Trophoblast cell (in vitro differentiated cells and primary cell): ENCODE measurements at regions not wholly inside any gene's neighbourhood (a gene's known extent, or its start where the extent isn't known, plus 50 kb on each side); places are given as distances from the start of the nearest gene placed in this dataset.

Source experiments
- DNase-seq, 2 donors: peaks; one replicate each; pipeline ENCODE4 v3.0.0-alpha.2; 2016
- H2AFZ ChIP-seq: 2 replicates; pipeline ENCODE4 v1.6.1; 2013; ENCODE audit warnings: low read length, moderate library complexity, mild to moderate bottlenecking; ENCODE audit not compliant: insufficient read depth, poor library complexity
- H2AK5ac ChIP-seq: 2 replicates; pipeline ENCODE4 v1.6.1; 2013; ENCODE audit warnings: mild to moderate bottlenecking, low read length
- H2BK120ac ChIP-seq: 2 replicates; pipeline ENCODE4 v1.6.1; 2013; ENCODE audit warnings: low read length, mild to moderate bottlenecking, moderate library complexity; ENCODE audit not compliant: insufficient read depth, poor library complexity
- H2BK12ac ChIP-seq: 2 replicates; pipeline ENCODE4 v1.6.1; 2013; ENCODE audit warnings: mild to moderate bottlenecking, low read length, moderate library complexity
- H2BK5ac ChIP-seq: 2 replicates; pipeline ENCODE4 v1.6.1; 2013; ENCODE audit warnings: low read length, low read depth, moderate library complexity, mild to moderate bottlenecking; ENCODE audit not compliant: poor library complexity
- H3K14ac ChIP-seq: 2 replicates; pipeline ENCODE4 v1.6.1; 2013; ENCODE audit warnings: mild to moderate bottlenecking, low read length
- H3K18ac ChIP-seq: 2 replicates; pipeline ENCODE4 v1.6.1; 2013; ENCODE audit warnings: mild to moderate bottlenecking, low read length
- H3K23ac ChIP-seq: 2 replicates; pipeline ENCODE4 v1.6.1; 2013; ENCODE audit warnings: low read length
- H3K27ac ChIP-seq: 2 replicates; pipeline ENCODE4 v1.5.1; 2013; ENCODE audit warnings: low read depth, mild to moderate bottlenecking, inconsistent platforms, low read length, moderate library complexity
- H3K27me3 ChIP-seq: 2 replicates; pipeline ENCODE4 v1.6.1; 2013; ENCODE audit warnings: inconsistent platforms, mild to moderate bottlenecking, low read length, moderate library complexity; ENCODE audit not compliant: insufficient read depth
- H3K36me3 ChIP-seq, 2 experiments: 1 replicate in 1 of 2; 2 replicates in 1 of 2; pipeline ENCODE4 v1.6.1; 2013; ENCODE audit warnings: low read length in 2 of 2, mild to moderate bottlenecking in 2 of 2, moderate library complexity in 1 of 2; ENCODE audit not compliant: insufficient read depth in 2 of 2, control insufficient read depth in 1 of 2
- H3K4ac ChIP-seq: 2 replicates; pipeline ENCODE4 v1.6.1; 2013; ENCODE audit warnings: low read depth, mild to moderate bottlenecking, low read length, moderate library complexity
- H3K4me1 ChIP-seq, 2 experiments: 1 replicate in 1 of 2; 2 replicates in 1 of 2; pipeline ENCODE4 v1.6.1; 2013; ENCODE audit warnings: low read length in 2 of 2, mild to moderate bottlenecking in 2 of 2, moderate library complexity in 1 of 2; ENCODE audit not compliant: insufficient read depth in 2 of 2, control insufficient read depth in 1 of 2
- H3K4me2 ChIP-seq: 2 replicates; pipeline ENCODE4 v1.6.1; 2013; ENCODE audit warnings: inconsistent platforms, mild to moderate bottlenecking, low read length, moderate library complexity
- H3K4me3 ChIP-seq: 2 replicates; pipeline ENCODE4 v1.5.1; 2013; ENCODE audit warnings: mild to moderate bottlenecking, low read depth, low read length, inconsistent platforms
- H3K79me1 ChIP-seq: one replicate; pipeline ENCODE4 v1.6.1; 2013; ENCODE audit warnings: low read length
- H3K79me2 ChIP-seq: 2 replicates; pipeline ENCODE4 v1.6.1; 2013; ENCODE audit warnings: low read length, mild to moderate bottlenecking; ENCODE audit not compliant: control insufficient read depth, insufficient read depth, poor library complexity
- H3K9ac ChIP-seq: 2 replicates; pipeline ENCODE4 v1.6.1; 2013; ENCODE audit warnings: mild to moderate bottlenecking, low read length
- H3K9me3 ChIP-seq: 2 replicates; pipeline ENCODE4 v1.6.1; 2013; ENCODE audit warnings: low read depth, mild to moderate bottlenecking, control low read depth, inconsistent platforms, low read length; ENCODE audit not compliant: insufficient read depth
- H4K12ac ChIP-seq: 2 replicates; pipeline ENCODE4 v1.6.1; 2013; ENCODE audit warnings: low read depth, mild to moderate bottlenecking, low read length, moderate library complexity
- H4K8ac ChIP-seq: 2 replicates; pipeline ENCODE4 v1.6.1; 2013; ENCODE audit warnings: low read depth, mild to moderate bottlenecking, low read length, moderate library complexity
- H4K91ac ChIP-seq: one replicate; pipeline ENCODE4 v1.6.1; 2013; ENCODE audit warnings: low read depth, mild to moderate bottlenecking, low read length, moderate library complexity
- WGBS: extraction: QIAGEN DNeasy Blood & Tissue Kit; methylation state at CpG from one replicate; pipeline ENCODE4 v1.1.7; 2013; ENCODE audit warnings: missing lambda C conversion rate; ENCODE audit not compliant: insufficient read length, insufficient coverage; ENCODE audit errors: extremely low coverage; 5-methylcytosine and 5-hydroxymethylcytosine counted together

DNA sequence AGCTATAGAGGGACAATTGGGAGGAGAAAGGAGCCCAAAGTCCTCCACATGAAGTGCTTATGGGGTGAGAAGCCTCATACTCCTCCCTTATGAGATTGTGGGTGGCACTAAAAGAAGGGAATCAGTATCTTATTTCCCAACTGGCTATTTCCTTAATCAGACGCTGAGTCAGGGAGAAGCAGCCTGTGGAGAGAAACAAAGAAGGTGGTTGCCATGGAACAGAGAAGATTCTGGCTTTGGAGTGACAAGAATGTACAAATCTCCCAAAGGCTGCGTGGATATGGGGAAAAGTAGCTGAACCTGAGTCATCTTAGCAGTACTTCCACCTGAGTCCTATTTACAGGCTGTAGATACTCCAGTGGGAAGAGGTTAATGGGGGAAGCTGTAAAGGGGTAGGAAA lies 115.8 kb upstream of the CWC22 start:
- no peak overlapping the region for H2BK120ac ChIP-seq
- no peaks in the 10 kb centered on the region for H3K9me3 ChIP-seq
- no peak overlapping the region for H4K12ac ChIP-seq
- no peak overlapping the region for H4K8ac ChIP-seq
- no peak overlapping the region for H3K4me3 ChIP-seq
- no peak overlapping the region for H2BK5ac ChIP-seq
- no peak overlapping the region for H3K18ac ChIP-seq
- no peaks in the 10 kb centered on the region for H3K4me1 ChIP-seq
- no peaks in the 10 kb centered on the region for H3K79me2 ChIP-seq
- H3K23ac ChIP-seq, result no peak overlapping the region
- DNase-seq, result no peak
- H3K27me3 ChIP-seq, result no peaks in the 10 kb centered on the region
- WGBS, result no CpG with 5 or more reads among the region's 2 CpGs
- H3K79me1 ChIP-seq, result no peaks in the 10 kb centered on the region
- no peak overlapping the region for H3K9ac ChIP-seq
- H2AFZ ChIP-seq, result no peak overlapping the region
- no peak overlapping the region for H3K4ac ChIP-seq
- H2BK12ac ChIP-seq, result no peak overlapping the region
- no peak overlapping the region for H4K91ac ChIP-seq
- no peak overlapping the region for H3K4me2 ChIP-seq
- no peak overlapping the region for H2AK5ac ChIP-seq
- no peaks in the 10 kb centered on the region for H3K36me3 ChIP-seq
- H3K27ac ChIP-seq, result no peak overlapping the region
- H3K14ac ChIP-seq, result no peak overlapping the region

DNA sequence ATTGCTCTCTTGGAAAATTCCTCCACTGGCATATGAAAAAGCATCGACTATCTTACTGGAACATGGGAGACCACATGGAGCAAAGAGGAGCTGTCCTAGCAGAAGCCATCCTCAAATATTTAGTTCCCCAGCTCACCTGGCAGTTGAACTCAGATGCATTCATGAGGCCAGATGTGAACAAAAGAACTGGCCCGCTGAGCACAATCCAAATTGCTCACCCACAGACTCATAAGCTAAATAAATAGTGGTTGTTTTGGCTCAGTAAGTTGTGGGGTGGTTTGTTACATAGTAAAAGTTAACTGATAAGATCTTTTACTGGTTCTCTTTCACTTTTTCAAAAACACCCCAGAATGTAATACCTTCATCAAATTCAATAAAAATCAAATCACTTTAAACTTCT lies 108.6 kb upstream of the CWC22 start:
- Histone ChIP-seq H3K4me2 (no peak overlapping the region), H3K36me3 (no peaks in the 10 kb centered on the region), H3K4me1 (no peaks in the 10 kb centered on the region), H4K91ac (no peak overlapping the region), H2BK5ac (no peak overlapping the region), H4K12ac (no peak overlapping the region), H3K23ac (no peak overlapping the region), H3K79me2 (no peaks in the 10 kb centered on the region), H2BK120ac (no peak overlapping the region), H2AFZ (no peak overlapping the region), H4K8ac (no peak overlapping the region), H3K27ac (no peak overlapping the region), H3K18ac (no peak overlapping the region), H3K9me3 (no peaks in the 10 kb centered on the region), H3K9ac (no peak overlapping the region), H3K27me3 (no peaks in the 10 kb centered on the region), H3K79me1 (no peaks in the 10 kb centered on the region), H3K4me3 (no peak overlapping the region), H3K14ac (no peak overlapping the region), H2BK12ac (no peak overlapping the region), H2AK5ac (no peak overlapping the region), H3K4ac (no peak overlapping the region)
- WGBS, result no CpG with 5 or more reads among the region's 2 CpGs
- no peak for DNase-seq

DNA sequence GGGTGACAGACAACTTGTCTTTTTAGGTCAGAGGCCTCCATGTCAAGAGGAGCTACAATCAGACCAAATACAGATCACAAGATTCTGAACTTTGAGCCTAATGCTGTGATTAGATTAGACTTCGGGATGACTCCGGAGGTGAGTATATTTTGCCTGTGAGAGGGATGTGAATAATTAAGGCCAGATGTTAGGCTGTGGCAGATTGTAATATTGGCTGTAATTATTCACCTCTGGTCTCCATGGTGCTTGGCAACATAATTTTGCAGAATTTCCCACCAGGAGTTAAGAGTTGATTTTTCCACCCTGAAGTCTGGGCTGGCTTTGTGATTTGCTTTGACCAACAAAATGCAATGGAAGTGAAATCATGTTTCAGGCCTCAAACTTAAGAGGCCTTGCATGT lies 108.2 kb upstream of the CWC22 start:
- H4K12ac ChIP-seq, result no peak overlapping the region
- H2AFZ ChIP-seq, result no peak overlapping the region

DNA sequence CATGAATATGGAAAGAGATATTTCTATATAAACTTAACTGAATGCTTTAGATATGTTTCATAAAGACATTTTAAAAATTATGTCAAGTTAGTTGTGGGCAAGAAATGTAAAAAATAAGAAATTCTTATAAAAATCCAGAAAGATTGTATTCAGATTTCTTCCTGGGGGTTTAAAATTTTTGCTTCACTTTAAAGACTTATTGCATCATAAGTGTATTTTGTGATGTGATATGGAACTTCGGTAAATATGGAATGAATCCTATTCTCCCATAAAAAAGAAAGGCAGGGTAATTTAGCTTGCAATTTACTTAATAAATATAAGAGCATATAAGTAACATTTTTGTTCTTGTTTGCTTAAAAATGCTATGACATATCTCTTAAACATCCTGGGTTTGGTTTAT lies 104.8 kb upstream of the CWC22 start:
- H4K91ac ChIP-seq, result no peak overlapping the region
- H3K9ac ChIP-seq, result no peak overlapping the region
- no peak overlapping the region for H3K4me2 ChIP-seq
- no peak overlapping the region for H2BK12ac ChIP-seq
- no peak overlapping the region for H4K8ac ChIP-seq
- H2BK5ac ChIP-seq, result no peak overlapping the region
- H3K36me3 ChIP-seq, result no peaks in the 10 kb centered on the region
- H3K79me1 ChIP-seq, result no peaks in the 10 kb centered on the region
- H3K18ac ChIP-seq, result no peak overlapping the region
- no peak overlapping the region for H3K23ac ChIP-seq
- WGBS, result no CpG with 5 or more reads among the region's 1 CpG
- H3K27ac ChIP-seq, result no peak overlapping the region
- no peak overlapping the region for H2AFZ ChIP-seq
- no peak overlapping the region for H2BK120ac ChIP-seq
- DNase-seq, result no peak
- no peaks in the 10 kb centered on the region for H3K79me2 ChIP-seq
- no peak overlapping the region for H3K4ac ChIP-seq
- no peak overlapping the region for H4K12ac ChIP-seq
- no peak overlapping the region for H2AK5ac ChIP-seq
- H3K27me3 ChIP-seq, result no peaks in the 10 kb centered on the region
- no peaks in the 10 kb centered on the region for H3K9me3 ChIP-seq
- no peak overlapping the region for H3K4me3 ChIP-seq
- no peak overlapping the region for H3K14ac ChIP-seq
- H3K4me1 ChIP-seq, result no peaks in the 10 kb centered on the region

More for the DNA sequence above, 108.2 kb upstream of the CWC22 start:
- Histone ChIP-seq H2AK5ac (no peak overlapping the region), H4K8ac (no peak overlapping the region), H3K9me3 (no peaks in the 10 kb centered on the region), H3K4ac (no peak overlapping the region), H2BK120ac (no peak overlapping the region), H3K79me1 (no peaks in the 10 kb centered on the region), H2BK12ac (no peak overlapping the region), H3K79me2 (no peaks in the 10 kb centered on the region), H3K27me3 (no peaks in the 10 kb centered on the region), H3K18ac (no peak overlapping the region), H3K23ac (no peak overlapping the region), H3K14ac (no peak overlapping the region), H3K4me2 (no peak overlapping the region), H3K4me3 (no peak overlapping the region), H3K9ac (no peak overlapping the region), H3K27ac (no peak overlapping the region), H2BK5ac (no peak overlapping the region), H3K4me1 (no peaks in the 10 kb centered on the region), H3K36me3 (no peaks in the 10 kb centered on the region), H4K91ac (no peak overlapping the region)
- no peak for DNase-seq
- WGBS, result no CpG with 5 or more reads among the region's 2 CpGs
